ENCODE measurements at regions not wholly inside any gene's neighbourhood (a gene's known extent, or its start where the extent isn't known, plus 50 kb on each side); places are given as distances from the start of the nearest gene placed in this dataset.

GRCh38 chr1:222256058-222256457 lies 291.8 kb downstream of the HHIPL2 start:
- H3K36me3 ChIP-seq = no peaks in the 10 kb centered on the region
- DNase-seq (ENCODE audit: low spot score) = no peak
- H3K4me1 ChIP-seq (replicated peaks) = no peaks in the 10 kb centered on the region
- no peak overlapping the region for H3K27ac ChIP-seq
- no peak overlapping the region for H3K4me3 ChIP-seq
- H3K27me3 ChIP-seq (replicated peaks; ENCODE audit: insufficient read depth) = no peaks in the 10 kb centered on the region
- WGBS = 75% methylated on average over 1 of the region's 1 CpG
- TF ChIP-seq CTCF (IDR thresholded peaks at IDR 0.05) (no peak), POLR2A (IDR thresholded peaks at IDR 0.05) (no peak), POLR2AphosphoS5 (IDR thresholded peaks at IDR 0.05) (no peak)
- H3K9me3 ChIP-seq = no peaks in the 10 kb centered on the region
- intact Hi-C loops (cut with DNase I) = no loop called here

GRCh38 chr1:222252788-222253187 lies 295.1 kb downstream of the HHIPL2 start:
- 91% methylated on average over 4 of the region's 4 CpGs for WGBS
- no peaks in the 10 kb centered on the region for H3K27me3 ChIP-seq (replicated peaks; ENCODE audit: insufficient read depth)
- H3K4me1 ChIP-seq (replicated peaks) = no peaks in the 10 kb centered on the region
- no peak overlapping the region for H3K4me3 ChIP-seq
- no peaks in the 10 kb centered on the region for H3K36me3 ChIP-seq
- no peaks in the 10 kb centered on the region for H3K9me3 ChIP-seq
- TF ChIP-seq POLR2AphosphoS5 (IDR thresholded peaks at IDR 0.05) (no peak), POLR2A (IDR thresholded peaks at IDR 0.05) (no peak), CTCF (IDR thresholded peaks at IDR 0.05) (no peak)
- intact Hi-C loops (cut with DNase I) = no loop called here
- H3K27ac ChIP-seq = no peak overlapping the region
- no peak for DNase-seq (ENCODE audit: low spot score)

GRCh38 chr1:222251847-222252246 lies 296.1 kb downstream of the HHIPL2 start:
- H3K9me3 ChIP-seq = no peaks in the 10 kb centered on the region
- no peak for DNase-seq (ENCODE audit: low spot score)
- TF ChIP-seq POLR2A (IDR thresholded peaks at IDR 0.05) (no peak), POLR2AphosphoS5 (IDR thresholded peaks at IDR 0.05) (no peak), CTCF (IDR thresholded peaks at IDR 0.05) (no peak)
- H3K4me1 ChIP-seq (replicated peaks) = no peaks in the 10 kb centered on the region
- no peak overlapping the region for H3K27ac ChIP-seq
- no peak overlapping the region for H3K4me3 ChIP-seq
- H3K36me3 ChIP-seq = no peaks in the 10 kb centered on the region
- 93% methylated on average over 2 of the region's 2 CpGs for WGBS
- H3K27me3 ChIP-seq (replicated peaks; ENCODE audit: insufficient read depth) = no peaks in the 10 kb centered on the region
- intact Hi-C loops (cut with DNase I) = no loop called here

GRCh38 chr1:222250376-222250775 lies 297.5 kb downstream of the HHIPL2 start:
- no peak for DNase-seq (ENCODE audit: low spot score)
- no peak overlapping the region for H3K27ac ChIP-seq
- TF ChIP-seq CTCF (IDR thresholded peaks at IDR 0.05) = no peak
- no peak for TF ChIP-seq POLR2A (IDR thresholded peaks at IDR 0.05)
- TF ChIP-seq POLR2AphosphoS5 (IDR thresholded peaks at IDR 0.05) = no peak
- H3K9me3 ChIP-seq = no peaks in the 10 kb centered on the region
- H3K4me3 ChIP-seq = no peak overlapping the region
- intact Hi-C loops (cut with DNase I) = no loop called here
- H3K36me3 ChIP-seq = no peaks in the 10 kb centered on the region
- no peaks in the 10 kb centered on the region for H3K27me3 ChIP-seq (replicated peaks; ENCODE audit: insufficient read depth)
- no peaks in the 10 kb centered on the region for H3K4me1 ChIP-seq (replicated peaks)

GRCh38 chr1:222247811-222248310 lies 300.0 kb downstream of the HHIPL2 start:
- TF ChIP-seq CTCF (IDR thresholded peaks at IDR 0.05) (no peak), POLR2AphosphoS5 (IDR thresholded peaks at IDR 0.05) (no peak), POLR2A (IDR thresholded peaks at IDR 0.05) (no peak)
- H3K27ac ChIP-seq = no peak overlapping the region
- intact Hi-C loops (cut with DNase I) = no loop called here
- H3K36me3 ChIP-seq = no peaks in the 10 kb centered on the region
- no peaks in the 10 kb centered on the region for H3K9me3 ChIP-seq
- H3K4me3 ChIP-seq = no peak overlapping the region
- DNase-seq (ENCODE audit: low spot score) = no peak
- no peaks in the 10 kb centered on the region for H3K27me3 ChIP-seq (replicated peaks; ENCODE audit: insufficient read depth)
- no peaks in the 10 kb centered on the region for H3K4me1 ChIP-seq (replicated peaks)
- WGBS = 60% methylated on average over 3 of the region's 3 CpGs

Data from prostate gland (tissue), 2 donors.